GM23248 (cell line): ENCODE measurements at regions not wholly inside any gene's neighbourhood (a gene's known extent, or its start where the extent isn't known, plus 50 kb on each side); places are given as distances from the start of the nearest gene placed in this dataset.
A peak's percentile ranks its signal among the peaks of the same experiment; 100 is the strongest.

ENCODE experiments used
- DNase-seq: peaks from one replicate; pipeline ENCODE4 v3.0.0-alpha.2; 2015
- H2AFZ ChIP-seq: fragments of 200-600 bp; sonication (generic); 2 replicates; pipeline ENCODE4 v1.6.1; 2016; ENCODE audit warnings: antibody characterized with exemption
- H3F3A ChIP-seq: fragments of 200-600 bp; sonication (generic); 2 replicates; pipeline ENCODE4 v1.6.1; 2016; ENCODE audit warnings: mild to moderate bottlenecking, antibody characterized with exemption, mixed run types; ENCODE audit not compliant: insufficient read depth
- H3K27ac ChIP-seq: fragments of 200-600 bp; sonication (generic); 2 replicates; pipeline ENCODE4 v1.5.1; 2016; ENCODE audit warnings: mild to moderate bottlenecking
- H3K27me3 ChIP-seq: fragments of 200-600 bp; sonication (generic); replicated peaks from 2 replicates; pipeline ENCODE4 v1.6.1; 2016; ENCODE audit warnings: mild to moderate bottlenecking; ENCODE audit not compliant: insufficient read depth
- H3K36me3 ChIP-seq: fragments of 200-600 bp; sonication (generic); 2 replicates; pipeline ENCODE4 v1.6.1; 2016; ENCODE audit warnings: low read depth, mild to moderate bottlenecking
- H3K4me1 ChIP-seq: fragments of 200-600 bp; sonication (generic); 2 replicates; pipeline ENCODE4 v1.6.1; 2016; ENCODE audit warnings: mild to moderate bottlenecking; ENCODE audit not compliant: insufficient read depth
- H3K4me2 ChIP-seq: fragments of 200-600 bp; sonication (generic); one replicate; pipeline ENCODE4 v1.6.1; 2016; ENCODE audit warnings: mild to moderate bottlenecking; ENCODE audit not compliant: unreplicated experiment
- H3K4me3 ChIP-seq: fragments of 200-600 bp; sonication (generic); 2 replicates; pipeline ENCODE4 v1.5.1; 2016; ENCODE audit warnings: mild to moderate bottlenecking
- H3K79me2 ChIP-seq: fragments of 200-600 bp; sonication (generic); 2 replicates; pipeline ENCODE4 v1.6.1; 2016; ENCODE audit warnings: mild to moderate bottlenecking; ENCODE audit not compliant: insufficient read depth
- H3K9ac ChIP-seq: fragments of 200-600 bp; sonication (generic); 2 replicates; pipeline ENCODE4 v1.6.1; 2016; ENCODE audit warnings: mild to moderate bottlenecking
- H3K9me2 ChIP-seq: fragments of 200-600 bp; sonication (generic); 2 replicates; pipeline ENCODE4 v1.6.1; 2016; ENCODE audit warnings: mixed run types, mild to moderate bottlenecking, moderate library complexity; ENCODE audit not compliant: insufficient read depth
- H3K9me3 ChIP-seq: fragments of 200-600 bp; sonication (generic); one replicate; pipeline ENCODE4 v1.6.1; 2017; ENCODE audit warnings: low read depth
- H4K20me1 ChIP-seq: fragments of 200-600 bp; sonication (generic); 2 replicates; pipeline ENCODE4 v1.6.0; 2016; ENCODE audit not compliant: insufficient read depth
- EZH2 ChIP-seq: fragments of 200-600 bp; sonication (generic); IDR thresholded peaks from 2 replicates; pipeline ENCODE4 v1.6.1; 2018; ENCODE audit warnings: antibody characterized with exemption, mild to moderate bottlenecking; ENCODE audit not compliant: insufficient read depth, poor library complexity, severe bottlenecking
- EZH2phosphoT487 ChIP-seq: fragments of 200-600 bp; sonication (generic); IDR thresholded peaks from 2 replicates; pipeline ENCODE4 v1.6.1; 2018; ENCODE audit warnings: antibody characterized with exemption, moderate library complexity, mild to moderate bottlenecking, low read depth; ENCODE audit not compliant: insufficient read depth
- WGBS, 2 experiments: methylation state at CpG; one replicate each; pipeline ENCODE4 v1.1.6; 2015 to 2017; ENCODE audit warnings: low lambda C conversion rate in 2 of 2, low coverage in 1 of 2; ENCODE audit errors: missing lambda C conversion rate in 2 of 2; 5-methylcytosine and 5-hydroxymethylcytosine counted together
- in situ Hi-C: fragments of 300-500 bp; cut with MboI; formaldehyde crosslinking; loops from 2 replicates; pipeline ENCODE4 v1.15.0; 2020

DNA sequence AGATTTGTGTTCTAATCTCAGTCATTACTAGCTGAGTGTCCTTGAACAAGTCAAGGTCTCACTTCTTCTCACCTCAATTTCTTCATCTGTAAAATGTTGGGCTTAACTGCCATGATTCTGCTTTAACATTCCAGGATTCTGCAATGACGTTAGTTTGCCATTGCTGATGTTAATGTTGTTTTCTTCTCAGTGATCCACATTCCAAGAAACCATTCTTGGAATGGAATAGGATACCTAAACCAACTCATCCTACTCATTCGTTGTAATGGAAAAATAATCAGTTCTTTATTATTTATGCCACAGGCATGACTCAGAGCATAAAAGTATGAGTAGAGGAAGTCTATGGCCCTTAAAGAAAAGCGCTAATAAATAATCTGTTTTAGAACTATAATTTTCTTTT, 140.2 kb upstream of the ETAA1 start:
- Histone ChIP-seq H3K27me3 (no peaks in the 10 kb centered on the region), H3K4me1 (peaks cover 24% of the 10 kb centered on the region), H3K27ac (no peak overlapping the region), H3K9ac (no peak overlapping the region), H3K4me3 (no peak overlapping the region), H3K4me2 (no peak overlapping the region), H3F3A (peaks cover 29% of the 10 kb centered on the region), H3K9me2 (no peaks in the 10 kb centered on the region), H4K20me1 (no peaks in the 10 kb centered on the region), H3K9me3 (no peaks in the 10 kb centered on the region), H2AFZ (no peak overlapping the region), H3K79me2 (no peaks in the 10 kb centered on the region), H3K36me3 (no peaks in the 10 kb centered on the region)
- in situ Hi-C loops = no loop called here
- no peak for TF ChIP-seq EZH2
- TF ChIP-seq EZH2phosphoT487 = no peak
- DNase-seq = peak; percentile 18
- 78 to 80% methylated on average over 3 of the region's 3 CpGs for WGBS, 2 experiments

DNA sequence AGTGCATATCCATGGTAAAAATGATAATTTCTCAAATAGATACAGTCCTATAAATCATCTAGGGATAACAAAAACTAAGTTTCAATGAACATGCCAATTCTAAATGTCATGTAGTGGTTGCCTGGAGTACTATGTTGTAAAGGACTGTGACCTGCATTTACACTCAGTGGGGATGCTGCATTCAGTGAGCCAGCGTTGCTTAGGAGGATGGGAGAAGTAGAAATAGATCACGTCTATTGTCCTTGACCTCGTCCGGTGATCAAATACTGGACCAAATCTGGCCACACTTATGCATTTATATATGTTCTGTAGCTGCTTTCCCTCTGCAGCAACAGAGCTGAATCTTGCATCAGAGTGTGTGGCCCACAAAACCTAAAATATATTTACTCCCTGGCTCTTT, 139.0 kb upstream of the ETAA1 start:
- Histone ChIP-seq H3K9me2 (no peaks in the 10 kb centered on the region), H3K4me1 (peaks cover 24% of the 10 kb centered on the region), H3K4me3 (no peak overlapping the region), H4K20me1 (no peaks in the 10 kb centered on the region), H2AFZ (no peak overlapping the region), H3K79me2 (no peaks in the 10 kb centered on the region), H3F3A (peaks cover 29% of the 10 kb centered on the region), H3K9ac (no peak overlapping the region), H3K27me3 (no peaks in the 10 kb centered on the region), H3K4me2 (no peak overlapping the region), H3K27ac (no peak overlapping the region), H3K9me3 (no peaks in the 10 kb centered on the region), H3K36me3 (no peaks in the 10 kb centered on the region)
- DNase-seq = no peak
- TF ChIP-seq EZH2phosphoT487 = no peak
- 94 to 98% methylated on average over 4 of the region's 4 CpGs for WGBS, 2 experiments
- in situ Hi-C loops = no loop called here

DNA sequence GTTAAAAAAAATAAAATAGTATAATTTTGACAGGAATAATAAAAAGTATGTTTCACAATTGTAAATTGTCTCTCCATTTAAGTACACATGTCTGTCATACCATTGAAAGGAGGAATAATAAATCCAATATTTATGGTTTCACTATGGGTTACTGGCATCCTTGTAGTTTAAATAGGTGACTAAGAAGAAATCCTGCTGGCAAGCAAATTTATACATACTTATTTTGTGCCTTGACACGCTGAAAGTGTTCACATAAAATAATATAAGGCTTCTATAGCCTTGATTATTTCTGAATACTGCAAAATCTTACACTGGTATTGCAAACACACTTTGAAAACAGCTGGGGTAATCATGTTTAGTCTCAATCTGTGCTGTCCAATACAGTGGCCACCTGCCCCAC, 138.3 kb upstream of the ETAA1 start:
- H3K9me3 ChIP-seq = no peaks in the 10 kb centered on the region
- no peaks in the 10 kb centered on the region for H3K27me3 ChIP-seq
- peak overlapping the region; percentile 94 for H3K27ac ChIP-seq
- peak overlapping the region; percentile 76; the same call in 1 of the 2 replicates for H3K9ac ChIP-seq
- H3K4me2 ChIP-seq = peak overlapping the region; percentile 68
- no peak overlapping the region for H2AFZ ChIP-seq
- 94 to 100% methylated on average over 1 of the region's 1 CpG for WGBS, 2 experiments
- no peak for DNase-seq
- H3K9me2 ChIP-seq = no peaks in the 10 kb centered on the region
- TF ChIP-seq EZH2phosphoT487 = no peak
- no peak for TF ChIP-seq EZH2
- H4K20me1 ChIP-seq = no peaks in the 10 kb centered on the region
- H3K79me2 ChIP-seq = no peaks in the 10 kb centered on the region
- peaks cover 29% of the 10 kb centered on the region for H3F3A ChIP-seq
- H3K4me1 ChIP-seq = peaks cover 24% of the 10 kb centered on the region
- no peaks in the 10 kb centered on the region for H3K36me3 ChIP-seq
- in situ Hi-C loops = no loop called here
- no peak overlapping the region for H3K4me3 ChIP-seq

DNA sequence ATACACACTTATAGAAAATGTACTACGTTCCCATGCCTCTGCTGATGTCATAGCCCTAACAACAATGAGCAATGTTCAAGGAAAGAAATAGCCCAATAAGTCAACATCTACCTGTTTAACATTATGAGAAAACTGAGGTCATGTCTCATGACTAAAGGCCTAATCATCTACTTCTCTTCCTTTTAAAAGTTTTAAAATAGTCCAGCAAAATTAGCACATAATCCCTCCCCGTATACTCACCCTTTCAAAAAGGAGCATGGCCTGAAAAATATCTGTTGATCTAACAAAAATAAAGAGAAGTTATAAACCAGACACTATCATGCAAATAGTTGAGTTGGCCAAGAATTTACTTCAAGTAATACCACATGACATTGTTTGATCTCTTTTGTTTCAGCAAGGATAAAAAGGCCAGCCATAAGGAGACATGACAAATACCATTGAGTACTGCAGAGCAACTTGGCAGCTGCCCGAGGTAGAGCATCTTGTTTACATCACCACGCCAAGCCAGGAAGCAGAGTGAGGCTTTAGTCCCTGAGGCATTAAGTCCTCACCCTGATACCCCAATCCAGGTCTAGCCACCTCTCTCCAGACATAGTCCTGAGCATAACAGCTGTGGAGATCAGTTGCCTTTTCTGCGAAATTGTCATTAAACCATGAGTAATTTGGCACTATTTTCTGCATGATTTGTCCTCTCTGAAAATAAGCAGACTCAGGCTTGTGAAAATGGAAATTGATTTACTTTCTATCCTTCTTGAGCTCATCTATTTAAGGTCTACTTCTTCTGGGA, 137.4 kb upstream of the ETAA1 start:
- Histone ChIP-seq H3K9ac (peak overlapping the region; percentile 76), H4K20me1 (no peaks in the 10 kb centered on the region), H3K9me3 (no peaks in the 10 kb centered on the region), H3K9me2 (no peaks in the 10 kb centered on the region), H3K4me3 (peak overlapping the region; percentile 26), H3K79me2 (no peaks in the 10 kb centered on the region), H2AFZ (no peak overlapping the region), H3F3A (peaks cover 29% of the 10 kb centered on the region), H3K27ac (peak overlapping the region; percentile 94), H3K4me2 (peak overlapping the region; percentile 68), H3K36me3 (no peaks in the 10 kb centered on the region), H3K27me3 (no peaks in the 10 kb centered on the region), H3K4me1 (peaks cover 24% of the 10 kb centered on the region)
- peak; percentile 95 for DNase-seq
- TF ChIP-seq EZH2phosphoT487 (no peak), EZH2 (no peak)
- WGBS, 2 experiments = 1 to 3% methylated on average over 5 of the region's 5 CpGs
- in situ Hi-C loops = no loop called here
